SK-N-SH treated with all-trans-retinoic acid at 6 μM for 48 hours (cell line): ENCODE measurements at regions not wholly inside any gene's neighbourhood (a gene's known extent, or its start where the extent isn't known, plus 50 kb on each side); places are given as distances from the start of the nearest gene placed in this dataset.

ENCODE experiments used
- ARNTL ChIP-seq: fragments of 450-650 bp; formaldehyde crosslinking; IDR thresholded peaks from 2 replicates; pipeline ENCODE4 v1.5.0; 2020; ENCODE audit warnings: low read depth, mild to moderate bottlenecking, moderate library complexity, borderline replicate concordance
- CREB5 ChIP-seq: fragments of 250-450 bp; sonication (Bioruptor Pico); IDR thresholded peaks from 2 replicates; pipeline ENCODE4 v1.5.1; 2020; ENCODE audit warnings: low read depth, mild to moderate bottlenecking, moderate library complexity
- CSRNP3 ChIP-seq: fragments of 250-450 bp; sonication (Bioruptor Pico); IDR thresholded peaks from 2 replicates; pipeline ENCODE4 v1.5.1; 2021; ENCODE audit warnings: mild to moderate bottlenecking, moderate library complexity
- ESRRG ChIP-seq: fragments of 250-450 bp; sonication (Bioruptor Pico); IDR thresholded peaks from 2 replicates; pipeline ENCODE4 v1.6.1; 2021; ENCODE audit warnings: mild to moderate bottlenecking
- GLIS3 ChIP-seq: fragments of 250-450 bp; sonication (Bioruptor Pico); IDR thresholded peaks from 2 replicates; pipeline ENCODE4 v1.5.0; 2020; ENCODE audit warnings: mild to moderate bottlenecking, moderate library complexity
- POU6F1 ChIP-seq: fragments of 250-450 bp; sonication (Bioruptor Pico); IDR thresholded peaks from 2 replicates; pipeline ENCODE4 v1.8.0; 2021; ENCODE audit warnings: low read depth, mild to moderate bottlenecking, moderate library complexity, borderline replicate concordance
- RARB ChIP-seq: fragments of 250-450 bp; sonication (Bioruptor Pico); IDR thresholded peaks from 2 replicates; pipeline ENCODE4 v1.8.0; 2021; ENCODE audit warnings: mild to moderate bottlenecking, moderate library complexity
- ZC3H10 ChIP-seq: fragments of 250-450 bp; sonication (Bioruptor Pico); IDR thresholded peaks from 2 replicates; pipeline ENCODE4 v1.5.1; 2021; ENCODE audit warnings: mild to moderate bottlenecking, moderate library complexity
- ZFP3 ChIP-seq: fragments of 250-450 bp; sonication (Bioruptor Pico); IDR thresholded peaks from 2 replicates; pipeline ENCODE4 v1.5.0; 2020; ENCODE audit warnings: mild to moderate bottlenecking, moderate library complexity
- ZFP30 ChIP-seq: fragments of 450-650 bp; formaldehyde crosslinking; IDR thresholded peaks from 2 replicates; pipeline ENCODE4 v1.5.0; 2022; ENCODE audit warnings: mild to moderate bottlenecking, moderate library complexity
- ZNF70 ChIP-seq: fragments of 450-650 bp; formaldehyde crosslinking; IDR thresholded peaks from 2 replicates; pipeline ENCODE4 v1.5.0; 2020; ENCODE audit warnings: mild to moderate bottlenecking, moderate library complexity
- TF ChIP-seq, protein P1 (sequence below): fragments of 250-450 bp; sonication (Bioruptor Pico); IDR thresholded peaks from 2 replicates; pipeline ENCODE4 v1.8.0; 2020; ENCODE audit warnings: mild to moderate bottlenecking, moderate library complexity, borderline replicate concordance
- TF ChIP-seq, protein P2 (sequence below): fragments of 250-450 bp; sonication (Bioruptor Pico); IDR thresholded peaks from 2 replicates; pipeline ENCODE4 v1.5.0; 2020; ENCODE audit warnings: mild to moderate bottlenecking, moderate library complexity

- TF ChIP-seq ZFP3 (no peak), CREB5 (CRISPR knock-in tag) (no peak), ARNTL (no peak), CSRNP3 (CRISPR knock-in tag) (no peak), RARB (CRISPR knock-in tag) (no peak), GLIS3 (CRISPR knock-in tag) (no peak), ZC3H10 (CRISPR knock-in tag) (no peak), ZNF70 (CRISPR knock-in tag) (no peak), ESRRG (CRISPR knock-in tag) (no peak), ZFP30 (CRISPR knock-in tag) (no peak), POU6F1 (CRISPR knock-in tag) (no peak)
- TF ChIP-seq, protein P1, sequence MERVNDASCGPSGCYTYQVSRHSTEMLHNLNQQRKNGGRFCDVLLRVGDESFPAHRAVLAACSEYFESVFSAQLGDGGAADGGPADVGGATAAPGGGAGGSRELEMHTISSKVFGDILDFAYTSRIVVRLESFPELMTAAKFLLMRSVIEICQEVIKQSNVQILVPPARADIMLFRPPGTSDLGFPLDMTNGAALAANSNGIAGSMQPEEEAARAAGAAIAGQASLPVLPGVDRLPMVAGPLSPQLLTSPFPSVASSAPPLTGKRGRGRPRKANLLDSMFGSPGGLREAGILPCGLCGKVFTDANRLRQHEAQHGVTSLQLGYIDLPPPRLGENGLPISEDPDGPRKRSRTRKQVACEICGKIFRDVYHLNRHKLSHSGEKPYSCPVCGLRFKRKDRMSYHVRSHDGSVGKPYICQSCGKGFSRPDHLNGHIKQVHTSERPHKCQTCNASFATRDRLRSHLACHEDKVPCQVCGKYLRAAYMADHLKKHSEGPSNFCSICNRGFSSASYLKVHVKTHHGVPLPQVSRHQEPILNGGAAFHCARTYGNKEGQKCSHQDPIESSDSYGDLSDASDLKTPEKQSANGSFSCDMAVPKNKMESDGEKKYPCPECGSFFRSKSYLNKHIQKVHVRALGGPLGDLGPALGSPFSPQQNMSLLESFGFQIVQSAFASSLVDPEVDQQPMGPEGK (CRISPR knock-in tag) = no peak
- TF ChIP-seq, protein P2, sequence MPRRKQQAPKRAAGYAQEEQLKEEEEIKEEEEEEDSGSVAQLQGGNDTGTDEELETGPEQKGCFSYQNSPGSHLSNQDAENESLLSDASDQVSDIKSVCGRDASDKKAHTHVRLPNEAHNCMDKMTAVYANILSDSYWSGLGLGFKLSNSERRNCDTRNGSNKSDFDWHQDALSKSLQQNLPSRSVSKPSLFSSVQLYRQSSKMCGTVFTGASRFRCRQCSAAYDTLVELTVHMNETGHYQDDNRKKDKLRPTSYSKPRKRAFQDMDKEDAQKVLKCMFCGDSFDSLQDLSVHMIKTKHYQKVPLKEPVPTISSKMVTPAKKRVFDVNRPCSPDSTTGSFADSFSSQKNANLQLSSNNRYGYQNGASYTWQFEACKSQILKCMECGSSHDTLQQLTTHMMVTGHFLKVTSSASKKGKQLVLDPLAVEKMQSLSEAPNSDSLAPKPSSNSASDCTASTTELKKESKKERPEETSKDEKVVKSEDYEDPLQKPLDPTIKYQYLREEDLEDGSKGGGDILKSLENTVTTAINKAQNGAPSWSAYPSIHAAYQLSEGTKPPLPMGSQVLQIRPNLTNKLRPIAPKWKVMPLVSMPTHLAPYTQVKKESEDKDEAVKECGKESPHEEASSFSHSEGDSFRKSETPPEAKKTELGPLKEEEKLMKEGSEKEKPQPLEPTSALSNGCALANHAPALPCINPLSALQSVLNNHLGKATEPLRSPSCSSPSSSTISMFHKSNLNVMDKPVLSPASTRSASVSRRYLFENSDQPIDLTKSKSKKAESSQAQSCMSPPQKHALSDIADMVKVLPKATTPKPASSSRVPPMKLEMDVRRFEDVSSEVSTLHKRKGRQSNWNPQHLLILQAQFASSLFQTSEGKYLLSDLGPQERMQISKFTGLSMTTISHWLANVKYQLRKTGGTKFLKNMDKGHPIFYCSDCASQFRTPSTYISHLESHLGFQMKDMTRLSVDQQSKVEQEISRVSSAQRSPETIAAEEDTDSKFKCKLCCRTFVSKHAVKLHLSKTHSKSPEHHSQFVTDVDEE = no peak
Measured at GRCh38 chr10:101294109-101294508, 59.9 kb upstream of the BTRC start.
